ENCODE measurements at regions not wholly inside any gene's neighbourhood (a gene's known extent, or its start where the extent isn't known, plus 50 kb on each side); places are given as distances from the start of the nearest gene placed in this dataset.
A peak's percentile ranks its signal among the peaks of the same experiment; 100 is the strongest.
"Not testable (repeated sequence)": the region's sequence is repeated elsewhere in the genome, so short reads cannot be mapped to it uniquely, and the experiment has no call there.

- DNase-seq (ENCODE audit: low spot score), result no peak
Measured at GRCh38 chr20:29419378-29419777, 1838.1 kb upstream of the DEFB115 start.

GRCh38 chr20:29427201-29428060 lies 1830.0 kb upstream of the DEFB115 start:
- no peak for DNase-seq (ENCODE audit: low spot score)

- DNase-seq (ENCODE audit: low spot score), result no peak
Measured at GRCh38 chr20:29430531-29430930, 1826.9 kb upstream of the DEFB115 start.

GRCh38 chr20:29440721-29441120 lies 1816.7 kb upstream of the DEFB115 start:
- DNase-seq (ENCODE audit: low spot score), result not testable (repeated sequence)

- peak; percentile 12 for DNase-seq (ENCODE audit: low spot score)
Measured at GRCh38 chr20:29443206-29443781, 1814.2 kb upstream of the DEFB115 start.

GRCh38 chr20:29443819-29444218 lies 1813.6 kb upstream of the DEFB115 start:
- no peak for DNase-seq (ENCODE audit: low spot score)

GRCh38 chr20:29445050-29445907 lies 1812.2 kb upstream of the DEFB115 start:
- peak; percentile 33 for DNase-seq (ENCODE audit: low spot score)

- not testable (repeated sequence) for DNase-seq (ENCODE audit: low spot score)
Measured at GRCh38 chr20:29447517-29448484, 1809.7 kb upstream of the DEFB115 start.

GRCh38 chr20:29448806-29449470 lies 1808.5 kb upstream of the DEFB115 start:
- DNase-seq (ENCODE audit: low spot score), result no peak

GRCh38 chr20:29452186-29452585 lies 1805.3 kb upstream of the DEFB115 start:
- DNase-seq (ENCODE audit: low spot score), result no peak

GRCh38 chr20:29456987-29457693 lies 1800.3 kb upstream of the DEFB115 start:
- DNase-seq (ENCODE audit: low spot score), result not testable (repeated sequence)

- DNase-seq (ENCODE audit: low spot score), result no peak
Measured at GRCh38 chr20:29472606-29473005, 1784.9 kb upstream of the DEFB115 start.

GRCh38 chr20:29492840-29493239 lies 1764.6 kb upstream of the DEFB115 start:
- not testable (repeated sequence) for DNase-seq (ENCODE audit: low spot score)

- not testable (repeated sequence) for DNase-seq (ENCODE audit: low spot score)
Measured at GRCh38 chr20:29496767-29497166, 1760.7 kb upstream of the DEFB115 start.

GRCh38 chr20:29497261-29497671 lies 1760.2 kb upstream of the DEFB115 start:
- peak; percentile 25 for DNase-seq (ENCODE audit: low spot score)

- DNase-seq (ENCODE audit: low spot score), result not testable (repeated sequence)
Measured at GRCh38 chr20:29497684-29498083, 1759.8 kb upstream of the DEFB115 start.

- DNase-seq (ENCODE audit: low spot score), result not testable (repeated sequence)
Measured at GRCh38 chr20:29500738-29501137, 1756.7 kb upstream of the DEFB115 start.

- not testable (repeated sequence) for DNase-seq (ENCODE audit: low spot score)
Measured at GRCh38 chr20:29514634-29515033, 1742.8 kb upstream of the DEFB115 start.

GRCh38 chr20:29516847-29517246 lies 1740.6 kb upstream of the DEFB115 start:
- not testable (repeated sequence) for DNase-seq (ENCODE audit: low spot score)

All from umbilical cord (tissue), 1 donor.